ENCODE measurements at regions not wholly inside any gene's neighbourhood (a gene's known extent, or its start where the extent isn't known, plus 50 kb on each side); places are given as distances from the start of the nearest gene placed in this dataset.

DNA sequence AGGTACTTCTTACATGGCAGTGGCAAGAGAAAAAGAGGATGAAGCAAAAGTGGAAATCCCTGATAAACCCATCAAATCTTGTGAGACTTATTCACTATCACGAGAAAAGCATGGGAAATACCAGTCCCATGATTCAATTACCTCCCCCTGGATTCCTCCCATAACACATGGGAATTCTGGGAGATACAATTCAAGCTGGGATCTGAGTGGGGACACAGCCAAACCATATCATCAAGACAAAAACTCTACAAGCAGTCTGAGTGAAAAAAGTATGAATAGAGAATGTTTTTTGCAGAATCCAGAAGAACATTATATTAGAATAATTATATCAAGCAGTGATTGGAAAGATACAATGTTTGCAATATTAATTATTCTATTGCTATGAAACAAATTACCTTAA is 893.7 kb downstream of the FAM181B start:
- TF ChIP-seq, protein P1, sequence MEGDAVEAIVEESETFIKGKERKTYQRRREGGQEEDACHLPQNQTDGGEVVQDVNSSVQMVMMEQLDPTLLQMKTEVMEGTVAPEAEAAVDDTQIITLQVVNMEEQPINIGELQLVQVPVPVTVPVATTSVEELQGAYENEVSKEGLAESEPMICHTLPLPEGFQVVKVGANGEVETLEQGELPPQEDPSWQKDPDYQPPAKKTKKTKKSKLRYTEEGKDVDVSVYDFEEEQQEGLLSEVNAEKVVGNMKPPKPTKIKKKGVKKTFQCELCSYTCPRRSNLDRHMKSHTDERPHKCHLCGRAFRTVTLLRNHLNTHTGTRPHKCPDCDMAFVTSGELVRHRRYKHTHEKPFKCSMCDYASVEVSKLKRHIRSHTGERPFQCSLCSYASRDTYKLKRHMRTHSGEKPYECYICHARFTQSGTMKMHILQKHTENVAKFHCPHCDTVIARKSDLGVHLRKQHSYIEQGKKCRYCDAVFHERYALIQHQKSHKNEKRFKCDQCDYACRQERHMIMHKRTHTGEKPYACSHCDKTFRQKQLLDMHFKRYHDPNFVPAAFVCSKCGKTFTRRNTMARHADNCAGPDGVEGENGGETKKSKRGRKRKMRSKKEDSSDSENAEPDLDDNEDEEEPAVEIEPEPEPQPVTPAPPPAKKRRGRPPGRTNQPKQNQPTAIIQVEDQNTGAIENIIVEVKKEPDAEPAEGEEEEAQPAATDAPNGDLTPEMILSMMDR (IDR thresholded peaks at IDR 0.05; ENCODE audit: low read depth, low read length, poor library complexity, severe bottlenecking), result no peak
- no peak for TF ChIP-seq EZH2phosphoT487 (IDR thresholded peaks at IDR 0.05; ENCODE audit: borderline replicate concordance, low read length)
